ENCODE measurements at regions not wholly inside any gene's neighbourhood (a gene's known extent, or its start where the extent isn't known, plus 50 kb on each side); places are given as distances from the start of the nearest gene placed in this dataset.

DNA sequence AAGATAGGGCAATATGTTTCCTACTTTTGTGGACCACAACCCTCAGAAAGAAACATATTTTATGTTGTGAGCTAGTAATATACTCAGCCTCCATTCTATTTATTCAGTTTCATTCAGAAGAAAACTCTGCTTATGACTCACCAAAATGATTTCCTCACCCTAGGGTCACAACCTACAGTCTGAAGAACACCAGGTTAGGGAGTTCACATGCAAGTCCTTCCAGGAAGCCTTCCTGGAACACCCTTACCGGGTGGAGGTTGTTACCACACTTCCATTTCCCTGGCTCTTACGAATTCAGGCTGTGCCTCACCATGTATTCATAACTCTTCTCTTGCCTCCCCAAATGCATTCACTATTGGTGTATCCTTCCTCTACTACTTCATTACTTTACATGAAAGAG is 228.0 kb upstream of the ADAMTS9 start:
- DNase-seq (ENCODE audit: low spot score) = no peak

DNA sequence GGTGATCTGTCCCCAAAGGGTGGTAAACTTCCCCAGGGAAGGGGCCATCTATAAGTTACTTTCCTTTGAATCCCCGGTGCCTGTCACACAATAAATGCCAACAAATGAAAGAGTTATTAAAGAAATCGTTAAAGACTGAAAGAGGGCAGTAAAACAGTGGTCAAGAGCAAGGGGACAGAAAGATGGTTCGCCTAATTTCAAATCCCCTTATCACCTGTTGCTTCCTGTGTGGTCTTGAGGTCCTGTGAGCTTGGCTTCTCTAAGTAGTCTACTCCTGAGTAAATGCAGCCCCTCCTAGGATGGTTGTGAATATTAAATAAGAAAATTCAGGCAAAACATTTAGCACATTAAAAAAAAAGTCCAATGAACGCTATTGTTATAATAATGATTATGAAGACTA is 225.7 kb upstream of the ADAMTS9 start:
- no peak for DNase-seq (ENCODE audit: low spot score)

DNA sequence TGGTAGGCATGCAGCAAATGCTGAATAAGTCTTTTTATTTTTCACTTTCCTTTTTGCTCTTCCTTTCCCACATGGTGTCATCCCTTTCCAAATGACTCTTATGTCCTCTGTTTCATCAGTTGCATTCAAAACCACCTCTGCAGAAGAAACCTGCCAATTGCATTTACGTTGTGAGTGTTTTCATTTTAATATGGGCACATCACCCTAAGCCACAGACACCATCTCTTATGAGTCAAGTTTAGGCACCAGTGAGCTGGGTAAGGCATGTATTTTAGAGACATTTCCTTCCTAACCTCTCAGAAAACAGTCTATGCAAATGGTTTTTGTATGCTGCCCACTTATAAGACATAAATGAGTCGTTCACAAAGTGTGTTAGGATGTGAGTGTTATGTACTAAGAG is 223.3 kb upstream of the ADAMTS9 start:
- no peak for DNase-seq (ENCODE audit: low spot score)

DNA sequence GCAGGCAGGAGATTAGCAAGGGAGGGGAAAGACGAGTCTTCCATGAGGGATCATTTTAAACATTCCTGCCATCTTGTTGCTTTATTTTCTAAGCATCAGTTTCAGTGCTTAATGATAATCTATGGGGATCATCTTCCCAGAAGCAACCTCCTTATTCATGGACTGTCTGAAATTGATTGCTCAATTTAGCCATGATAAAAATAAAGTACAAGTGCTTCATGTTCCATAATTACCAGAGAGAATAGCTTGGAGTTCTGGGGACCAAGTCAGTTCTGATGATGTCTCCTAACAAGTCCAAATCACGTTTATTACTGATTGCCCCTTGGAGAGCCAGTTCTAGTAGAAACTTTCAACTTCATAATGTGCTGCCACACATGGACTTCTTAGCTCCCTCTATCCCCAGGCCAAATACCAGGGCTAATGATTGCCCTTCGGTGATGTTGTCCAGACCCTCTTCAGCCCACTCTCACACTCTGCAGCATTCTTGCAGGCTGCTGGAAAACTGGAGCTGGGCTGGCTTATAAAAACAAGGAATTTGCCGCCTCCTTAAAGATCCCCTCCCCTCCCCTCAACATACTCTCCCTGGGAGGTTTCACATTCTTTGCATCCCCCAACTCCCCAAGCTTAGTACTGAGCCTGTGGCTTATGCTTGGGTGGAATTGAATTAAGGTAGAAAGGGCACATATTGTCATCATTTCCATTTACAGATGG is 222.1 kb upstream of the ADAMTS9 start:
- DNase-seq (ENCODE audit: low spot score) = no peak

DNA sequence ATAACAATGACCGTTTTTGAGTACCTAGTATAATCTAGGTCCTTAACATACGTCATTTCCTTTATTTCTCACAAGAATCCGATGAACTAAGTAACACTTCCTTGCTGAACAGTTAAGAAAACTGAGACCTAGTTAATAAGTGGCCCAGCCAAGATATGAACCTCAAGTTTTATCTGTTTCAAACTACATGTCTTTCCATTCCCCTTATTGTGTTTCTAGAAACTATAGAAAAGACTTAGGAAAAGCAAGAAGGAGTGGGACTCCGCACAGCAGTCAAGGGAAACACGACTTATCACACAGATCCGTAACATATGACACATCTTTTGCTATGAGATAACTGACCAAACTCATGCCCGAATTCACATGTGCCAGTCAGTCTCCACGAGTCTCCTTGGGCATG is 221.2 kb upstream of the ADAMTS9 start:
- no peak for DNase-seq (ENCODE audit: low spot score)

DNA sequence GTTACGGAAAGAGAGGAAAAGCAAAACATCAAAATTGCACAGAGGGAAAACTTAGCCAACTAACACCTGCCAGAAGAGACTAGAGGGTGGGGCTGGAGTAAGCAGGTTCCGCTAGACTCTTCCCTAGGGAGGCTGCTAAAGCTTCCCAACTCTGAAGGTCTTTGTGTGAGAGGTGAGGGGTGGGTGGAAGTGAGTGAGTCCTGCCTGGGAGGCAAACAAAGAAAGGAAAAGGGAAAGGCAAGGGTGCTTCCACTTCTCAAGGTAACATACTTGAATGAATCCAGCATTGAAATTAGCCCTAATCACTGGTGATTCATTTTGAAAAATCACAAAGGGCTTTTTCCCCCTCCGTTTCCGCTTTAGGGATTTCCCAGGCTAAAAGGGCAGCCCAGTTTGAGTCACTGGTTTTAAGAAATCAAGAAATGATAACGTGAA is 220.5 kb upstream of the ADAMTS9 start:
- no peak for DNase-seq (ENCODE audit: low spot score)

DNA sequence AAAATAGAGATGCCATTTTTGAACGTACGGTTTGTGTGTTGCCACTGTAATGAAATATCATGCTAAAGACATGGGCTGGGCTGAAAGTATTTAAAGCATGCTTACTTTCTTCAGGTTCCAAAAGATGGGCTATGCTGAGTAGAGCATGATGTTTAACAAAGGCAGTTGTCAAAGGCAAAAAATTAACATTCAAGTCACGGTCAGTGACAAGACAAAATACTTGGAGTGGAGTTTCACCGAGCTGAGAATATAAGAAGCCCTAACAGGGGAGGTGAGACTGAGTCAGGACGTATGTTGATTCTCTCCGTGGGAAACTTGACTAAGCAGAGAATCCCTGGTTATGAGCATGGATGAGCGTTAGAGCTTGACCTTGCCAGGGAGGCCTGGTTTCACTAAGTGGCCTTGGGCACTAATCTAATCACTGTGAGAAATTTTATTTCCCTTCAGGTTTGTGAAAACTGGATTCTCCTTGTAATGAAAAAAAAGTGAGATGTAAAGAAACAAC is 218.2 kb upstream of the ADAMTS9 start:
- DNase-seq (ENCODE audit: low spot score) = no peak

DNA sequence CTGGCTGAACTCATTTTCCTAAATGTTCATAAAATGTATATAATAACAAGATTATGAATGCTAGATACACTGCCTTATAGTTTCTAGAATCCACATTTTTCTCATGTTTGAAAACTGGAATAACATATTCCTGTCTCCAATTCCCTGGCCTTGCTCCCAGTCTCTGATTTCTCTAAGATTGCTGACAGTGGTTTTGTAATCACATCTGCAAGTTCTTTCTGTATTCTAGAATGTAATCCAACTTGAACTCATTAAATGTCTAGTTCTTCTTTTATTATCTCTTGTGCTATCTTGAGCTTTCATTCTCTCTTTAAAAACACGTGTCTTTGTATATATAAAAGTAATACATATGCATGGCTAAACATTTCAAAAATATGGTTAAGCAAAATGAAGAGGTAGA is 215.2 kb upstream of the ADAMTS9 start:
- DNase-seq (ENCODE audit: low spot score) = peak; percentile 29

DNA sequence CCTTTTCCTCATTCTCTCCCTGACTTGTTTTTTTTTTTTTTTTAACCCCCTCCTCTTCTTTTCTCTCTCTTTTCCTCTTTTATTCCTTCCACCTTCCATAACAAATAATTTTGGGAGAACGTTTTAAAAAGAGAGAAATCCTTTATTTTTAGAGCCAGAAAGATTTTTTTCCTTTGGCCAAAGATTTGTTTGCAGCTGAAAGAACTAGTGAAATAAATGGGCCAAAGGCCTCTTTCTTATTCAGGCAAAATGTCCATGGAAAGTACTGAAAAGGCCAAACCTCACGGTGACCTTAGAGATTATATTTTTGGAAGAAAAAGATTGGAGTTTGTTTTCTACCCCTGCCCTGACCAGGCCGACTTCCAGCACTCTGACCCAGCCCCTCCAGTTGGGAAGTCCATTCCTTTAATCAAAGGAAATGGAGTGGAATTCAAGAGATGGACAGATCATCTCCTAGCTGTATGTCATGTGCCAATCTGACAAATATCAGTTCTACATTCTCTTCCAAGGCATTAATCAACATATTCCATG is 214.3 kb upstream of the ADAMTS9 start:
- DNase-seq (ENCODE audit: low spot score) = no peak

DNA sequence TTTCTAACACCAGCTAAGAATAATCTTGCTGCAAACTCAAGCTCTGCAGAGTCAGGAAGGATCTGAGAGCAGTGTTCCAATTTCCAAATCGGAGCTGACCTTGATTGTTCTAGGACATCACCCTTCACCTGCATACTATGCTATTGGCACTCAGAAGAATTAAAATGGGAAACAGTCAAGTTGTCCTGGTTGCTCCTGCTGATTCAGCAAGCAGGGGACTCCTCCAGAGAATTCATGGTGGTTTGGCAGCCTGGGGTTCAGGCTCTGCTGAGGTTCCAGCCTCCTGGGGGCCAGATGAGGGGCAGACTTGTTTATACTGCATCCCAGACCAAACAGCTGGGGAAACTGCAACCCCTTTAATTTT is 213.7 kb upstream of the ADAMTS9 start:
- DNase-seq (ENCODE audit: low spot score) = no peak

DNA sequence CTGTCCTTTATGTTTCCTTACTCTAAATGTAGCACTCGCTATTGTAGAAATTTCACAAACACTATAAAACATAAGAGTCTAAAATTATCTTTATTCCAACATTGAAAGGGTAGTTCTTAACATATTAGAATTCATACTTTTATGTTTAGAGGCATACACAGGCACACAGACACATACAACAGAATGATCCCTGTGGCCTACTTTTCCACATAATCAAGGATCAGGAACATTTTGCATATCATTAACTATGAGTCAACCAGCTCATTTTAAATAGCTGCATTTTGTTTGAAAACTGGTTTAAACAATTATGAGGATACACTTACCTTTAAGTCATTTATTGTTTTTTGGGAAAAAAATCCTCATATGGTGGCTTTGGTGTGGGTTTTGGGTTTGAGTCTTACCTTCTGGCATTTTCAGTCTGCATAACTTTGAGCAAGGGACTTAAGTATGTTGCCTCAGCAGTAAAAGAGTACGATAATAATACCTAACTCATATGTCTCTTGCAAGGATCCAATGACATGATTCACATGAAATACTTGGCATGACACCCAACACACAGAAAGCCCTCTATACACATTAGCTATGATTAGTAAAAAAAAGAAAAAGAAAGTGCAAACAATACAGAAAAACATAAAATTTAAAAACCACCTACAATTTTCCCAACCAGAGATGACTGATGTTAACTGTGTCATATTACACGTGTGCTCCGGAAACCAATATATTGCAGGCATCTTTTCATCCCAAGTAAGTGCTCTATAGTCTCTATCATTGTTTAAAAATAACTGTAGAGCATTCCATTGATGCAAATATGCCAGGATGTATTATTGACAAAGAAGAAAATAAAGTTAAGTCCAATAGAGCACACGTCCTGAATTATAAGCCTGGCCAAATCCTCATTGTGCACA is 213.1 kb upstream of the ADAMTS9 start:
- no peak for DNase-seq (ENCODE audit: low spot score)

DNA sequence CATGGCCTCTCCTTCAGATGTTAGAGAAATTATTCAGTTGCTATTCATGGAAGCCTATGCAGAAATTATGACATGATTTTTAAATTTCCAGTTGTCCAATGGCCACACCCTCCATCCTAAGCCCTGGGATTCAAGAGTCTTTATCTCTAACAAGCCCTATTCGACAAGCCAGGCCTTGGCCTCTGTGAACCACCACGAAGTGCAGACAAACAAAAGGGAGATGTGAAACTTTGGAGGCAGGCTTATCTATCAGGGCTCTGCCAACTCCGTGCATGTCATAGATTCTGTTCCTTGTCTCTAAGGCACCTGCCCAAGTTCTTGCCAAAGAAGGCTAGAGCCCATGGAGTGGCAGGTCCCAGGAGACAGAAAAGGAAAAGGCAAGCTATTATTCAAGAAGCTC is 212.4 kb upstream of the ADAMTS9 start:
- DNase-seq (ENCODE audit: low spot score) = no peak

DNA sequence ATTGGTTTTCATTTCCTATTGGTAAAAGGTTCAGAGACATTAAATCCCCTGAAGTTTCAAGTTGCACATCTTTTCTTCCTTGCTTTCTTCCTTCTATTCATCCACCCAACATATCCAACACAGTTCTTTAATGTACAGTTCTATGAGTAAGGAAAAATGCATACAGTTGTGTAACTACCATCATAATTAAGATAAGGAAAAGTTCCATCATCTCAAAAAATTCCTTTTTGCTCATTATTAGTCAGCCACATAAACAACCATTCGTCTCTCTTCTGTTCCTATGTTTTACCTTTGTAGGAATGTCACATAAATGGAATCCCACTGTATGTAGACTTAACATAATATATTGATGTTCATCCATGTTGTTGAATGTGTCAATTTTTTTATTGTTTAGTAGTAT is 211.1 kb upstream of the ADAMTS9 start:
- no peak for DNase-seq (ENCODE audit: low spot score)

DNA sequence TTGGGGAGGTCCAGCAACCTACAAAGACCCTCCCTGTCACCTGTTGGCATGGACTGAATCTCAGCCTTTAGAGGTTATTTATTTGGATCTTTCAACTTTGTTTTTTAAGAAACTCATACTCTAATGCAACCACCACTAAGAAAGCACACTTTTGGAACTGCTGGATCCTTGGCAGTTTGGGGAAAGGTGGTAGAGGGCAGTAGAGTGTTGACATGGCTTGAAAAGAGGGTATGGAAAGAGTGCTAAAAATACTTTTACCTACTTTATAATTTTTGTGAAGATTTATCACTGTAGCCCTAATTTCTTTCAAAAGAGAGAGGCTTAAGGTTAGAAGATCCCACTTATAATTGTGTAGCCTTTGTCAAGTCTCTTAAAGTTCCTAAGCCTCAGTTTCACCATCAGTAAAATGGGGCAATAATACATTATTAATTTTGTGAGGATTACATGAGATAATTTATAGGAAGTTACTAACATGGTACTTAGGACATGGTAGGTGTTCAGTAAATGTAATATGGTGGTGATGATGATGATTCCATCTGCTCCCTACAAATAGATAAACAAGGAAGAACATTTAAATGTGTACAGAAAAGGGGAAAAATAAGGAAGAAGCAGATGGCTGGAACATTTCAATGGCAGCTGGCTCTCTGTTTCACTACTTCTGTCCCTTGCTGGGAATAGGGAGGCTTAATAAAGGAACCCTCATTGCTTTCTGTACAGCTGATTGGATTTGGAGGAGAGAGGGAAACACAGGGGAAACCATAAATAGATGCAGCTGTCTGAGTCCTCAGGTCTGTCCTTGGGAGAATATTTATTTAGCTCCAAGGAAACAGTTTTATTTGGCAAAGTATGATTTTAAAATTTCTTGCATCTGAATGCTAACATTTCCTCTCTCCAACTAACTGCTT is 208.4 kb upstream of the ADAMTS9 start:
- no peak for DNase-seq (ENCODE audit: low spot score)

DNA sequence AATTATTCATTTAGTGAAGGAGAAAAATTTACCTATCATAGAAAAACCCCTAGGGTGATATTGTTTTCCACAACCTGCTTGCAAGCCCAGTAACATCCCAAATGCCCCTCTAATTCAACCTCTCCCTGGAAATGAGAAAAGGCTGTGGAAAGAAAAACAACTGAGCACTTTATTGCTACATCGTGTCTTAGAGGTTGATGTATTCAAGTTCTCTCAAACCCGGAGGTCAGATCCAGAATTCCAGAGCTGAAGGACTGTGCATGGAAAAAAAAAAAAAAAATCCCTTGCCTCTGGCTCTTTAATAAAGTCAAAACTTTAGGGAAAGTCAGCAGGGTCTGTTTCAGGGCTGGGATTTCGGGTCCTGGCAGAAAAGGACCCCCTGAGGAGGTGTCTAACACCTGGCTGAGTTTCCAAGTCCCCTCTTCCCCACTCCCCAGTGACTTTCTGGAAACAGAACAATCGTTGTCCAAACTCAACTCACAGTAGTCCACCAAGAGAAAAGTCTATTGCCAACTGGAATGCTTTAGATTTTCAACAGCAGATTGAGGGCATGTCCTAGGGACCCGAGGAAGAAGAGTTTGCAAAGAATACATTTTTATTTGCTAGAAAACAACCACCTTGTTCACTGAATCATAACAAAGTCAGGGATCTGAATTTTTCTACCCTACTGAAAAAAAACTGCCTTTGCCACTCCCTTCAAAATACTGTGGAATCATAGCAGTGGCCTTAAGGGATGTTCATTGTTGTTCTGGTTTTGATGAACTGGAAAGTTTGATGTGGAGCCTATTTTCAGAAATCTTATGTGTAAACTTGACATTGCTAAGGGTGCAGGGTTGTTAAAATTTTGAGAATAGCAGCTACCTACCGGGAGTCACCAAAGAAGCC is 207.5 kb upstream of the ADAMTS9 start:
- DNase-seq (ENCODE audit: low spot score) = no peak

DNA sequence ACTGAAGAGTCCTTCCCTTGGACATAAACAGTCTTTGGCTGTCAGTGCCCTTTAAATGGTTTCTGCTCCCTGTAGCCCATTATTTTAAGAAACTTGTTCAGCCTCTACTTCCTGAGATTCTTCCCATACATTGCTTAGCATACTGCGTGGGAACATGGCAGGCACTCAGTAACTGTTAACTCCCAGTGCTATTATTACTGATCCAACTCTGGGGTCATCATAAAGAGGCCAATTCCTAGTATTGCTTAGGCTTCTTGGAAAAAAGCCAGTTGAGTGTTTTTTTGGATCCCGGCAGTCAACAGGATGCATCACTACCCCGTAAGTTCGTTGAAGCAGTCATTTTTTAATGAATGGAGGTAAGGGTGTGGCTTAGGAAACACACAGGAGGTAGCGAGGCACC is 206.2 kb upstream of the ADAMTS9 start:
- no peak for DNase-seq (ENCODE audit: low spot score)

DNA sequence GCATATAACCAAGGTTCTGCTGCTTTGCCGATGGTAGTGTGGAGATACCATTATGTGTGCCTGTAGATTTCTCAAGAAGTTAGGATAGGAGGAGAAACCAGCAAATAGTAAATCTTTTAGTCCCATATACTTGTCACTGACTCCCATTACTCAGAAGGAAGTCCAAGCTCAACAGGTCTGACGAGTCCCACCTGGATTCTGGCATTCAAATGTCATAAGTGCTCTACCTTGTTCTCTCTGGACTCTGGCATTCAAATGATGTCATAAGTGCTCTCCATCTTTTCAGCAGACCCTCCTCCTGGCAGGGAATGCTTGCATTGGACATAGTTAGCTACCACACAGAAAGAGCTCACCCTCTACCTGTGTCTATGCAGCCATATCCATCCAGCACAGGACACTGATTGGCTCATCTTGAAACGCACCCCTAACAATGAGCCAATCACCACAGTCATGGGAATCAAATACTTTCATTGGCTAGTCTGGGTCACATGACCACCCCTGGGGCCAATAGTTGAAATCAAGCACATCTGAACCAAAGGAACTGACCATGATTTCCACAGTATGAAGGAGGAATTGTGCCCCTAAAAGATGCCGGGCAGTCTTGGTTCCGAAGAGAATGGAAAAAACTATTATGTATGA is 205.0 kb upstream of the ADAMTS9 start:
- no peak for DNase-seq (ENCODE audit: low spot score)

DNA sequence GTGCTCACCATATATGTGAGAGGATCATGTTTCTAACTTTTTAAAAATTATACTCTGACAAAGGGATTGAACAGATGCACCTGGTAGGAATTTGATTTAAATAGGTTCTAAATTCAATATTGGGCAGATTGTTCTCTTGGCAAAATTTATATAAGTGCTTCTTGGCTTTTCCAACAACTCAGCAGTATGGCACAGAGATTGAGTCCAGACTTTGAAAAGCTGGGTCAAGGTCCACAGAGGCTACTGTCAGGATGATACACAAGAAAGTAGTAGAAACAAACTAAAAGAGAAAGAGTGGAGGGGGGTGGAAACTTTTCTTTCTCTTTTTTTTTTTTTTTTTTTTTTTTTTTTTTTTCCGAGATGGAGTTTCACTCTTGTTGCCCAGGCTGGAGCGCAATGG is 203.2 kb upstream of the ADAMTS9 start:
- no peak for DNase-seq (ENCODE audit: low spot score)

DNA sequence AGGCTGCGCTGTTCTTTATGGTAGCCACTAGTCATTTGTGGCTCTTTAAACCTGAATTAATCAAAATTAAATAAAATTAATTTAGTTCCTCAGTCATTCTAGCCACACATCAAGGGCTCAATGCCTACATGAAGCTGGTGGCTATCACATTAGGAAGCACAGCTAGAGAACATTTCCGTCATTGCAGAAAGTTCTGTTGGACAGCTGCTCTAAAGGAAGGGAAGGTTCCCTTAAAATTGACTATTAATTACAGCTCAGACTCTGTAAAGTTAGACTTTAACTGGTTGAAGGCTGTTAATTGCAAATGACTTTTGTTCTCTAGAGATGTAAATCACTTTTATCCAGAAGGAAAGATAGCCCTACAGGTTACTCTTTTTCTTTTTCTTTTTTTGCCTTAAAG is 202.7 kb upstream of the ADAMTS9 start:
- no peak for DNase-seq (ENCODE audit: low spot score)

DNA sequence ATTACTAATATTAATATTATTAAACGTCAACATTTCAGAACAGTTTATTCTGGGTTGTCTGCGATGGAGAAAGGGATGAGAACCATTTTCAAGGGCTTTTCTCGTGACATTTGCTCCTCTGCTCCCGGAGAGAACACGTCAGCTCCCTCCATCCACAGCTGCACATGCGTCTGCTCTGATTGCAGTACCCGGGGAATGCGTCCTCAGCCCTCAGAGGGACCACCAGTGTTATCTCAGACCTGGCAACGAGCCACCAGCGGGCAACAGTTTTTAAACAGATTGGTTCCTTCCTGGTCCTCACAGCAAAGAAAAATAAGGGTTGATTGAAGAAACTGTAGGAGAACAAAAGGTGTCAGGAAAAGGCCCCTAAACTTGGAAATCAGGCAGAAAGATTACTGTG is 202.2 kb upstream of the ADAMTS9 start:
- DNase-seq (ENCODE audit: low spot score) = no peak

All from AG08395 (cell line).